ENCODE measurements at regions not wholly inside any gene's neighbourhood (a gene's known extent, or its start where the extent isn't known, plus 50 kb on each side); places are given as distances from the start of the nearest gene placed in this dataset.
A peak's percentile ranks its signal among the peaks of the same experiment; 100 is the strongest.

DNA sequence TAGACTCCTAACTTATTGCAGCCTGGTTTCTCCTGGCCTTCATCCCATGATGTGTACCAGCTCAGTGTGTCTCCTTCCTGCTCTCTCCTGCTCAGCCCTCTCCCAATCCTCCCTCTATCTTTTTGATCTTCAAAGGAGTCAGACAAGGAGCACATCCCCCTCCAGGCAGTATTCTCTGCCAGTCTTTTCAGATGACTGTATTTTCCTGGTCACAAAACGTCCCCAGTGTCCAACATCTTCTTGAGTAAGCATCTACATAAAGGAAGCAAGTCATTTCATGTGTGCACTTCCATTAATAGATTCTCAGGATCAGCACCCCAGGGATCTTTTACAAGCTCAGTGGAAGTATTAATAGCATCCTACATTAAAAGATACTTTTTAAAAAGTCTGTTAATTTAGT is 148.9 kb upstream of the THBS1 start:
- Histone ChIP-seq H3K79me2 (ENCODE audit: insufficient read depth) (no peaks in the 10 kb centered on the region), H4K20me1 (ENCODE audit: insufficient read depth) (no peaks in the 10 kb centered on the region), H2AFZ (0 out of 2 replicates have a peak overlapping the region, but pooled peaks have one; percentile 11), H3K4me3 (no peak overlapping the region), H3K36me3 (ENCODE audit: low read depth) (no peaks in the 10 kb centered on the region), H3K27ac (no peak overlapping the region), H3K9me2 (ENCODE audit: insufficient read depth) (no peaks in the 10 kb centered on the region), H3K9ac (no peak overlapping the region), H3K4me1 (ENCODE audit: insufficient read depth) (peaks cover 42% of the 10 kb centered on the region), H3K9me3 (ENCODE audit: low read depth) (no peaks in the 10 kb centered on the region), H3K4me2 (ENCODE audit: unreplicated experiment) (no peak overlapping the region), H3F3A (ENCODE audit: insufficient read depth) (peaks cover 50% of the 10 kb centered on the region), H3K27me3 (replicated peaks; ENCODE audit: insufficient read depth) (no peaks in the 10 kb centered on the region)
- in situ Hi-C loops (cut with MboI): no loop called here
- TF ChIP-seq EZH2 (IDR thresholded peaks at IDR 0.05; ENCODE audit: insufficient read depth, poor library complexity, severe bottlenecking) (no peak), EZH2phosphoT487 (IDR thresholded peaks at IDR 0.05; ENCODE audit: insufficient read depth, low read depth) (no peak)
- DNase-seq: no peak
- WGBS, 2 experiments (ENCODE audit: low coverage in 1 of 2, low lambda C conversion rate in 2 of 2, missing lambda C conversion rate in 2 of 2): 7 to 10% methylated on average over 1 of the region's 1 CpG

DNA sequence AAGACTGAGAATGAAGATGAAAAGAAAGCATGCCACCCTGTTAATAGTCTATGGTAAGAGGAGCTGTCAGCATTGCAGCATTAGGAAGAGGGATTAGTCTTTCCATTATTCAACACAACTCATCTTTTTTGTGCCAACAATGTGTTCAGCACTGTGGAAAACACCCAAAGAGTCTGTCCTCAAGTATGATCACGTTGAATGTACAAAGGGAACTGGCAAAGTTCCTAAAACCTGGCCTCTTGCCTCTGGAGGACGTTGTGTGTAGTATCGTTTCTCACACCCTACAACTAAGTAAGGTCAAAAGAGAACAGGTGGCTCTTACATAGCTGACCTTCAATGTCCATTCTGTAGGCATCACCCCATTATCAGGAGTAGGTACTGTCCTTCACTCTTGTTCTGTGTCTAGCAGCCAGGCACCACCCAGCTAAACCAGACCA is 147.9 kb upstream of the THBS1 start:
- Histone ChIP-seq H3K27ac (no peak overlapping the region), H3K9me3 (ENCODE audit: low read depth) (no peaks in the 10 kb centered on the region), H4K20me1 (ENCODE audit: insufficient read depth) (no peaks in the 10 kb centered on the region), H2AFZ (no peak overlapping the region), H3K36me3 (ENCODE audit: low read depth) (no peaks in the 10 kb centered on the region), H3K79me2 (ENCODE audit: insufficient read depth) (no peaks in the 10 kb centered on the region), H3K4me2 (ENCODE audit: unreplicated experiment) (no peak overlapping the region), H3K9me2 (ENCODE audit: insufficient read depth) (no peaks in the 10 kb centered on the region), H3K4me1 (ENCODE audit: insufficient read depth) (peaks cover 36% of the 10 kb centered on the region), H3K9ac (no peak overlapping the region), H3F3A (ENCODE audit: insufficient read depth) (peaks cover 43% of the 10 kb centered on the region), H3K4me3 (no peak overlapping the region), H3K27me3 (replicated peaks; ENCODE audit: insufficient read depth) (no peaks in the 10 kb centered on the region)
- no peak for DNase-seq
- TF ChIP-seq EZH2 (IDR thresholded peaks at IDR 0.05; ENCODE audit: insufficient read depth, poor library complexity, severe bottlenecking) (no peak), EZH2phosphoT487 (IDR thresholded peaks at IDR 0.05; ENCODE audit: insufficient read depth, low read depth) (no peak)
- in situ Hi-C loops (cut with MboI): no loop called here
- WGBS, 2 experiments (ENCODE audit: low coverage in 1 of 2, low lambda C conversion rate in 2 of 2, missing lambda C conversion rate in 2 of 2): 47% methylated on average over 3 of the region's 3 CpGs

DNA sequence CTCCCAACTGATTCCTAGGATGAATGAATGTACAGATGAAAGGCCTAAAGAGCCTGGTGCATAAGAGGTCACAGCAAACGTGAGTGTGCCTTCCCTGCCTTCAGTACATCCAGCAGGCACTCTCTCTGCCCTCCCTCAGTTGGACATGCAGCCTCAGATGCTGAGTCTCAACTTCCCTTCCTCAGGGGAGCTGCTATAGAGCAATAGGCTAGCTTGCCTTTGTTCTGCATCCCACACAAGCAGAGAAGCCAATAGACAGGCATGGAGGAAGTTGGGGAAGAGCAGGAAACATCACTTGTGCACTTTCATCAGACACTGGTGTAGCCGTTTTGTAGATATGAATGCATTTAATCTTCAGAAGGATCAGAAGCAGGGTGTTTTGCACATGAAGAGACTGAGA is 147.5 kb upstream of the THBS1 start:
- no peak overlapping the region for H2AFZ ChIP-seq
- peaks cover 32% of the 10 kb centered on the region for H3K4me1 ChIP-seq (ENCODE audit: insufficient read depth)
- H3K9me3 ChIP-seq (ENCODE audit: low read depth): no peaks in the 10 kb centered on the region
- in situ Hi-C loops (cut with MboI): no loop called here
- H3K9ac ChIP-seq: no peak overlapping the region
- no peaks in the 10 kb centered on the region for H4K20me1 ChIP-seq (ENCODE audit: insufficient read depth)
- no peak overlapping the region for H3K27ac ChIP-seq
- H3K79me2 ChIP-seq (ENCODE audit: insufficient read depth): no peaks in the 10 kb centered on the region
- TF ChIP-seq EZH2phosphoT487 (IDR thresholded peaks at IDR 0.05; ENCODE audit: insufficient read depth, low read depth): no peak
- TF ChIP-seq EZH2 (IDR thresholded peaks at IDR 0.05; ENCODE audit: insufficient read depth, poor library complexity, severe bottlenecking): no peak
- H3K4me2 ChIP-seq (ENCODE audit: unreplicated experiment): no peak overlapping the region
- H3K36me3 ChIP-seq (ENCODE audit: low read depth): no peaks in the 10 kb centered on the region
- no peaks in the 10 kb centered on the region for H3K9me2 ChIP-seq (ENCODE audit: insufficient read depth)
- H3K27me3 ChIP-seq (replicated peaks; ENCODE audit: insufficient read depth): no peaks in the 10 kb centered on the region
- H3F3A ChIP-seq (ENCODE audit: insufficient read depth): peaks cover 38% of the 10 kb centered on the region
- no peak for DNase-seq
- 39 to 40% methylated on average over 2 of the region's 2 CpGs for WGBS, 2 experiments (ENCODE audit: low coverage in 1 of 2, low lambda C conversion rate in 2 of 2, missing lambda C conversion rate in 2 of 2)
- no peak overlapping the region for H3K4me3 ChIP-seq

DNA sequence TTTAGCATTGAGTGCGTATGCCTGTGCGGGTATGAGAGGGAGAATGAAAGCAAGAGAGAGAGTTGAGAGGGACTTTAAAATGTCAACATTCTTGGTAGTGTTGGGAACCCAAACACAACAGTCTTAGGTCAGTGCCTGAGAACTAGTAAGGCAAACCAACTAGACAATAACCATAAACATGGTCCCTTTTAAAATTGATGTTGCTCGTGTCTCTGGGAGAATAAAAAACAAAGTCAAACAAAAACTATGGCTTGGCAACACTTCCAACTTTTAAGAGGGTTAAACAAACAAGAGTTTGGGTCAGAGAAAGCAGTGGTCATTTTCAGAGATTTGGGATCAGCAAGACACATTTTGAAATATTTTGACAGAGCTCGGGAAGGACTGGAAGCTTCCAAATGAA is 146.7 kb upstream of the THBS1 start:
- Histone ChIP-seq H3K9me2 (ENCODE audit: insufficient read depth) (no peaks in the 10 kb centered on the region), H3K79me2 (ENCODE audit: insufficient read depth) (no peaks in the 10 kb centered on the region), H3F3A (ENCODE audit: insufficient read depth) (peaks cover 32% of the 10 kb centered on the region), H3K4me3 (no peak overlapping the region), H3K4me2 (ENCODE audit: unreplicated experiment) (no peak overlapping the region), H3K27ac (no peak overlapping the region), H2AFZ (no peak overlapping the region), H4K20me1 (ENCODE audit: insufficient read depth) (no peaks in the 10 kb centered on the region), H3K4me1 (ENCODE audit: insufficient read depth) (peaks cover 32% of the 10 kb centered on the region), H3K36me3 (ENCODE audit: low read depth) (no peaks in the 10 kb centered on the region), H3K9ac (no peak overlapping the region), H3K9me3 (ENCODE audit: low read depth) (no peaks in the 10 kb centered on the region), H3K27me3 (replicated peaks; ENCODE audit: insufficient read depth) (no peaks in the 10 kb centered on the region)
- TF ChIP-seq EZH2phosphoT487 (IDR thresholded peaks at IDR 0.05; ENCODE audit: insufficient read depth, low read depth) (no peak), EZH2 (IDR thresholded peaks at IDR 0.05; ENCODE audit: insufficient read depth, poor library complexity, severe bottlenecking) (no peak)
- in situ Hi-C loops (cut with MboI): no loop called here
- DNase-seq: no peak
- 96 to 97% methylated on average over 4 of the region's 4 CpGs for WGBS, 2 experiments (ENCODE audit: low coverage in 1 of 2, low lambda C conversion rate in 2 of 2, missing lambda C conversion rate in 2 of 2)

DNA sequence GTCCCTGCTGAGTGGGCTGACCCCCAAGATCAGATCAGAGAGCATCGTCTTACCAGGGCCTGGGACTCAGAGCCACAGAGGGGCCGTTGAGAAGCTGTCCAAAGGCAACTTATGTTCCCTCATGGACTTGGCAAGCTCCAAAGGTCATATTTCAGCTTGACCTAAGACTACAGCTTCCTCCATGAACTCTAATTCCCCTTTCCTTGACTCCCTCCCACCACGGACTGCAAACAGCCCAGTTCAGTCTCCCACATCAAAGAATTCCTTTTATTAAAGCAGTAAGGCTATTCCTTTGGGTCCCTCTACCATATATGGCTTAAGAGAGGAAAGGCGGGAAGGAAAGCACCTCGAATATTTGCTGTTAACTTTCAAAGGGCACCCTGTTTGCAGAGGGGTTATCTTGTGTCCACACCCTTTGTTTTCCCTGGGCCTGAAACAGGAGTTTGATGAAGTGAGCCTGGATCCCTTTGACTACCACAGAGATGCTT is 146.1 kb upstream of the THBS1 start:
- Histone ChIP-seq H3F3A (ENCODE audit: insufficient read depth) (peaks cover 27% of the 10 kb centered on the region), H3K27me3 (replicated peaks; ENCODE audit: insufficient read depth) (no peaks in the 10 kb centered on the region), H2AFZ (no peak overlapping the region), H3K79me2 (ENCODE audit: insufficient read depth) (no peaks in the 10 kb centered on the region), H3K4me2 (ENCODE audit: unreplicated experiment) (no peak overlapping the region), H3K36me3 (ENCODE audit: low read depth) (no peaks in the 10 kb centered on the region), H3K4me1 (ENCODE audit: insufficient read depth) (peaks cover 27% of the 10 kb centered on the region), H3K4me3 (no peak overlapping the region), H4K20me1 (ENCODE audit: insufficient read depth) (no peaks in the 10 kb centered on the region), H3K9me3 (ENCODE audit: low read depth) (no peaks in the 10 kb centered on the region), H3K27ac (no peak overlapping the region), H3K9ac (no peak overlapping the region), H3K9me2 (ENCODE audit: insufficient read depth) (no peaks in the 10 kb centered on the region)
- in situ Hi-C loops (cut with MboI): no loop called here
- WGBS, 2 experiments (ENCODE audit: low coverage in 1 of 2, low lambda C conversion rate in 2 of 2, missing lambda C conversion rate in 2 of 2): 61 to 78% methylated on average over 5 of the region's 5 CpGs
- no peak for DNase-seq
- TF ChIP-seq EZH2 (IDR thresholded peaks at IDR 0.05; ENCODE audit: insufficient read depth, poor library complexity, severe bottlenecking): no peak
- TF ChIP-seq EZH2phosphoT487 (IDR thresholded peaks at IDR 0.05; ENCODE audit: insufficient read depth, low read depth): no peak
